SKM-1 treated with dmso at 0.1 percent for 144 hours (cell line): ENCODE measurements at regions not wholly inside any gene's neighbourhood (a gene's known extent, or its start where the extent isn't known, plus 50 kb on each side); places are given as distances from the start of the nearest gene placed in this dataset.
"Not testable (repeated sequence)": the region's sequence is repeated elsewhere in the genome, so short reads cannot be mapped to it uniquely, and the experiment has no call there.

Experiments
- DNase-seq: peaks from one replicate; lab custom pipeline; 2025; ENCODE audit not compliant: unreplicated experiment; lab: John Stamatoyannopoulos, UW

DNA sequence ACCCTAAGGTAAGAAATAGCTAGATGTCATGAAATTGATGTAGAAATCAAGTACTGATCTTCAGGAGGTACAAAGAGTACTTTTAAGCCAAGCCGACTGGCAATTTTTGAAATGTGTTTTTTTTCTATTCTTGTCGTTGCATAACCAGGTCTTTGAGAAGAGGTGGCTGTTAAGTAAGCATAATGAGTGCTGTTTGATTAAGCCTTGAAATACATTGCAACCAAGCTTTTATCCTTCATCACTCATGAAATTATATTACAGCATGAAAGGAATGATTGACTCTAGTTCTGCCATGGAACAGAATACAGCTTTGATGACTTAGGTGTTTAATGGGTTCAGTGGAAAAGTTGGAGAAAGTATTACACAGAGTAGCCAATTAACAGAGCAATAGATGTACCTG, 1720.2 kb upstream of the SEL1L start:
- DNase-seq, result no peak

DNA sequence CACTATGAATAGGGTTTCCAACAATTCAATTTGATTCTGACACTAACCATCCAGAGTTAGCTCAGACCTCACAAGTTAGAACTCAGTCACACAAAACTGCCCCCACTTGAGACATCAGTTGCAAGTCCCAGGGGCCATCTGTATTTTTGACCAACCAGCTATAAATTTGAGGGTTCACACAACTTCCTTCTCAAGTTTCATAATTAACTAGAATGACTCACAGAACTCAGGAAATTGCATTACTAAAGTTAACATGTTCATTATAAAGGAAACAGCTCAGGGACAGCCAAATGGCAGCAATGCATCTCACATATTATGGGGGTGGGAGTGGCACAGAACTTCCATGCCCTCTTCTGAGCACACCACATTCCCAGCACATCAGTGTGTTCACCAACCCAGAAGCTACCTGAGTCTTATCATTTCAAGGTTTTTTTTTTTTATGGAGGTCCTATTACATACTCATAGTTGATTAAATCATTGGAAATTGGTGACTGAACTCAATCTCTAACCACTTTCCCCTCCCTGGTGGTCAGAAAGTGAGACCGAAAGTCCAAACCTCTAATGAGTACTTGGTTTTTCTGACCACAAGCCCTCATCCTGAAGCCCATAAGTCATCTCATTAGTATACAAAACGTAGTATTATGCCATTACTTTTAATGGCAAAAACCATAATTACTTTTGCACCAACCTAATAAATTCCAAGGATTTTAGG, 1721.5 kb upstream of the SEL1L start:
- DNase-seq, result peak; percentile 31

DNA sequence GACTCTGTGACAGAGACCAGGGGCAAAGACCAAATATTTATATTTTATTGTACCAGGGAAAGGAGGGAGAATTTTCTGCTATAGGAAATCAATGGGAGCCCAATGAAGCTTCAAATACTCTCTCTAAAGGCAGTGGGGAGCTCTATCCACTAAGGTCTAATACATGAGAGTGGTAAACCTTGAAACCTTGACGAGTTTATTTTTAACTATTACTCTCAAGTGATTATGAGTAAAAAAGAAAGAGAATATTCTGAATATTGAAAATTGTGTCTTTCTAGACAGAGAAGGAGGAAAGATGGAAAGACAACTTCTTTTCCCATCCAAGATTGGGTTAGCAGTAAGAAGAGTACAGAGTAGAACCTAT, 1722.1 kb upstream of the SEL1L start:
- no peak for DNase-seq

DNA sequence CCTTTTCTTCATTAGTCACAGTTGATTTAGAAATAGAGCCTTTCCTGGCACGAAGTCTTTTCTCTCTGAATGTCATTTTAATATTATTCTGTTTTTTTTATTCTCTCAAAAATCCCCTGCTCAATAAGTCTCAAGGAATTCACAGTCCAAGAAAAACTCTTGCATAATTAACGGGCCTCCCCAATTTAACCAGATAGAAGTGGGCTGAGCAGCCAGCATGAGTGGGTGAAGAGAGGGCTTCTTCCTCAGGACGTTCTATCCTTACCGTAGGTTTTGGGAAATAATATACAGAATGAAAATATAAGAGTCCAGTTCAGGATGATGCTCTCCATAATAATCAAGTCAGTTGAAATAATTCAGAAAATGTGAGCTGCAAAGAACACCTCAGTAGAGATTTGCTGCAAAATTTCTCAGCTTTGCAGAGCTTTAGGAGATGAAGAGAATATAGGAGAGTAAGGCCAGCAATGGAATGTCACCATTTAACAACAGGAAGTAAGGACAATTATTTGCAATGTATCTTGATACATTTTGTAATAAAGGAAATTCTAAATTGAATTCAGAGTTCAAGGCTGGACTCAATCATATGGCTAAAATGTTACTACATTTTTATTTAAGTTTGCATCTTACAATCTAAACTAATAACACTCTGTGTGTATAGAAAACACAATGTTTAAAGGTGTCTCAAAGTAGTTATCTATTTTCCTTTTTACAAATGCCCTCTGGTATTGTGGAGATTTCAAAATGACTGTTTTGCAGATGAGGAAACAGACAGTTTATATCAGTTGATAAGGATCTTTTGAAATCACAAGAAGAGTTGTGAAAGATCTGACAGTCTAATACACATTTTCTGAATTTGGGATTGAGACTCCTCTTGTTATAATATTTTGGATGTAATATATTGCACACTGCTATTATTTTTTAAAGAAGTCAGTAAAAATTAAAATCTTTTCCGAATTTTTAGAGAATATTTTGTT, 1724.1 kb upstream of the SEL1L start:
- DNase-seq, result peak; percentile 15

DNA sequence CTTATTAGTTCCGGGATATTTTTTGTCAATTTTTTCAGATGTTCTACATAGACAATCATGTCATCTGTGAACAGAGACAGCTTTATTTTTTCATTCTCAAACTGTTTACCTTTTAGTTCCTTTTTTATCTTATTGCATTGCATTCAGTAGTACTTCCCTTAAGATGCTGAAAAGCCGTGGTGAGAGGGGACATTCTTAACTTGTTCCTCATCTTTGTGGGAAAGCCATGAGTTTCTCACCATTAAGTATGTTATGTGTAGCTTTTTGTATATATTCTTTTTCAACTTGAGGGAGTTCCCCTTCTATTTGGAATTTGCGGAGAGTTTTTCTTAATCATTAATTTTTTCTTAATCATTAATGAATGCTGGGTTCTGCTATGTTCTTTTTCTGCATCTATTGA, 1727.1 kb upstream of the SEL1L start:
- peak; percentile 65 for DNase-seq

DNA sequence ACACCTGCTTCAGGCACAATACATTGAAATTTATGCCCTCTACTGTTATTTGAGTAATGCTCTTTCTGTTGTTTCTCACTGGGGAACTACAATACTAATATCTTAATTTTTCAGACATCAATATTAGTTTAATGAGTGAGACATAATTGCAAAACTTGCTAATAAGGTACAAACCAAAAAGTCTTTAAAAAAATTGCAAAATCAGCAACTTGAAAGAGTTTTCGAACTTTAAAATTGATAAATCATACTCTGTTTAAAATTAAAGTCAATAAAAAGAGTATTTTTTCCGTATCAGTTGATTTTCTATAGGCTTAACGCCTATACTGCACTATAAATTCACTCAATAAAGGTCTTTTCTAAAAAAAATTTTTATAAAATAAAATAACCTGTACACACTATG, 1735.9 kb upstream of the SEL1L start:
- DNase-seq, result no peak

DNA sequence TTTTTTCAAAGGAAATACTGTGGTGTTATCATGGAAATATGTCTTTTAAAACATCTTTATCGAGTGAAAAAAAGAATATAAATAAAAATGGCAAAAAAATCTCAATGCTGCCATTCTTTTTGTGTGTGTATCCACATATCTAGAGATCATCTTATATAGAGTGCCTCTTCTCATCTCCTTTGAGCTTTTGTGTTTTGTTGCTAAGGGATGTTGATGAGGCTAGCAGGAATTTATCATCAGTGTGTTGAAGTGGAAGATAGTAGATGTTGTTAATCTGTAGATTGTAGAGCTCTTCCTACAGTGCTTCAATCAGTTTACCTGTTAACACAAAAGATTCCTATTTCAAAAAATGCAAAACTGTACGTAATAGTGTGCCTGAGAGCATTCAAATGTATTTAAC, 1738.0 kb upstream of the SEL1L start:
- no peak for DNase-seq

DNA sequence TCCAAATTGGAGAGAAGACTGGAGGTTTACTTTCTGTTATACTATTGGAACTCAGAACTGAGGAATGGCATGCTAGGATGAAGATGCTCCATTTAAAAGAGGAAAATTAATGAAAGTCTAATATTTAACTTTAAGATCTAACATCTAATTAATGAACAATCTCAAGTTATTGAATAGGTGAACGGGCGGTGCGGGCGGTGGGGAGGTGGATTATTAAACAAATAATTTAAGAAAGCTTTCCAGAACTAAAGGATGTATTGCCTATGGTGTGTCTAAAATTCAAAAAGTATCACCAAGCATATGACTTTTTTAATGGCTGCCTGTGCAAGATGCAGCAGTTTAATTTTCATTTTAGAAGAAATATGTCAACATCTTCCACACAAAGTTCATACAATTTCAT, 1747.1 kb upstream of the SEL1L start:
- no peak for DNase-seq

DNA sequence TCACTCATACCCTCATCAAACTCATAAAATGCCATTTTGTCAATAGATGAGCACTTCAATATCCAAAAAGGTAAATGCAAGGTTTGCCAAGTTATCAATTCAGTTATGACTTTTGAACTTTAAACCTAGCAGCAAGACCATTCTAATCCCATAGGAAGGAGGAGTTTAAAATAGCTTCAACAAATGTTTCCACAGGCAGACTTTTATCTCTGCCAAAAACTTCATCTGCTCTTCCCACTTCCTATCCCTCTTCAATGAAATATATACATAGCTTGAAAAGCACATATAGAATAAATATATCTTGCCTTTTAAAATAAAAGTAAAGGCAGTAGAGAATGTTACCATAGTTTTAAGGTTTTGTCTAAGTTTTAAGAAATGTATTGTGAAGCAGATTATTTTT, 1749.1 kb upstream of the SEL1L start:
- DNase-seq, result no peak

DNA sequence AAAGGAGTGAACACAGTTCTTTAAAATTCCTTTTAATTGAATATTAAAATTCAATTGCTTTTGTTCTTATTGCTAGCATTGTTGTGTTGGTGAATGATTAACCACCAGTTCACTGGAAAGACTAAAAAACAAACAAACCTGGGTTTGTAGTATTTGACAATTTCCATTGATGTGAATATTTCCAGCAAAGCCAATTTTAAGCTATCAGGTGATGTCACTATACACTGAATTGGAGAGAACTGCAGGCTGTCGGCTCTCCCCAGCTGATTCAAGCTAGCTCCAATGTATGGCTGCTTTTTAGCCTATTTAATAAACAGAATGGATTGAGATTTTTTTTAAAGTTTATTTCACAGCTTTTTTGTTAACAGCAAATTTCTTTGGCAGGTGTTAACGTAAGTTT, 1753.6 kb upstream of the SEL1L start:
- no peak for DNase-seq

DNA sequence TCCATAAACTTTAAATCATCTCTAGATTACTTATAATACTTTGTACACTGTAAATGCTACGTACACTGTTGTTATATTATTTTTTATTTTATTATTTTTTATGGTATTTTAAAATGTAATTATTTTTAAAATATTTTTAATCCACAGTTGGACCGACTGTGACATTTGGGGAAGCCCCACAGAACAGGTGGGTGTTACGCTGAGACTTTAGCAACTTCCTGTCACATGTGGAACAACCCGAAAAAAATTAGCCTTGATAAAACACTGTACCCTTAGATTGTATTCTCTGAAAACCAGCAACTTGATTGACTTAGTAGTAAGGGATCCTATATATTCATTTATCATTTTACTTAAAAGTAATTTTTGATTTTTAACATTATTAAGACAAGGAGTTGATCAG, 1755.7 kb upstream of the SEL1L start:
- DNase-seq, result no peak

DNA sequence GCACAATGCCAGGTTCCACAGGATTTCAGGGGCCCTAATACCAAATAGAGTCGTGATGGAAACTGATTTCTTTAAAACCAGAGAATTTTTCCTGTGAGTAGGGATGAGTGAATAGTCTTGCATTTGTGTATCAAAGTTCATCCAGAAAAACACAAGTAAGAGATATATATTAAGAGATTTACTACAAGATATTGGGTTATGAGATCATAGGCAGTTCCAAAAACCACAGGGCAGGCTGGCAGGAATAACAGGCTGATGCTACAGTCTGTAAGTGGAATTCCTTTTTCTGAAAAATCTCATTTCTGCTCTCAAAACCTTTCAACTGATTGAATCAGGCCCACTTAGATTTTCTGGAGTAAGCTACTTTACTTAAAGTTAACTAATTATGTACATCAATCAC, 1756.2 kb upstream of the SEL1L start:
- no peak for DNase-seq

DNA sequence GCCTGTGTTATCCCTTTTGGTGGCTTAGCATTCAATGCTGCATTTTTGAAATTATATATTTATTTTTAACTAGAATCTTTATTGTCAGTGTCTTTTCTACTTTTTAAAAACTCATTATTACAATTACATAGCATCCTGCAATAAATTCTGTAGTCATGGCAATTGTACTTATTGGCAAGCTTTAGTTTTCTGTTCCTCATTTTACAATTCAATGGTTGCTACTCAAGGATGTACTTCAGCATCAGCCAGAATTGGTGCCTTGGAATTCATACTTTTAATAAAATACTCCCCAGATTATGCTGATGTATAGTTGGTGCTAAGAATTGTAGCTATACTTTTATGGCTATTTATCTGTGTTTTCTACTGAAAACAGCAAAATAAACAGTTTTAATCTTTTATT, 1756.8 kb upstream of the SEL1L start:
- DNase-seq, result no peak

DNA sequence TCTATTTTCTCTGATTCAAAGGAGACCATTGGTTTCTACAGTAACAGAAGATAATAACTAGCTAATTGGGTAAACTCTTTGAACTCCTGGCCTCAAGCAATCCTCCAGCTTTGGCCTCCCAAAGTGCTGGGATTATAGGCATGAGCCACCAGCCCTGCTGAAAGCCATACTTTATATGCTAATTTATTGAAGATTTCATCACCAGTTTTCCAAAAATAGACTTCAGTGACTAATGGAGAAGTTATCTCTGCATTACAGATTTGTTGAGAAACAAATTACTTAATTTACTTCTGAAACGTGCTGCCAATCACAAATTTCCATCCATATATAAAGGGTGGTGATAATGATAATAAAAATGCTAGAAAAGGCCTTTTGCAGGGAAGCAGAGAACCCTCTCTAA, 1758.1 kb upstream of the SEL1L start:
- DNase-seq, result no peak

DNA sequence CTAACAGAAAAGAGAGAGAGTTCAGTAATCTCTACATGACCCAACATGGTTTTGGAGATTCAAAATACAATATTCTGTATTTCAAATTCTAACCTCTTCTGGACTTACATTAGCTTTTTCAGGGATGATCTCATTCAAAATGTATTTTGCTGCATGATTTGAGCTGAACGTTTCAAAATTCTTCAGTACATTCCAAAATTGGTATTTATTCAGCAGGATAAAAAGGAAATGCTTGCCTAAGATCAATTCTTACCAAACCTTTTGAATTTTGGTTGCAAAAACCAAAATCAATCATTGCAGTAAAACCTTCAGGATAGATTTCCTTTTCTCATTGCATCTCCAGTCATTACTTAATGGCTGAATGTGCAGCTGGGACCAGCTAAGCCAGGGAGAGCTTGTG, 1761.3 kb upstream of the SEL1L start:
- no peak for DNase-seq

DNA sequence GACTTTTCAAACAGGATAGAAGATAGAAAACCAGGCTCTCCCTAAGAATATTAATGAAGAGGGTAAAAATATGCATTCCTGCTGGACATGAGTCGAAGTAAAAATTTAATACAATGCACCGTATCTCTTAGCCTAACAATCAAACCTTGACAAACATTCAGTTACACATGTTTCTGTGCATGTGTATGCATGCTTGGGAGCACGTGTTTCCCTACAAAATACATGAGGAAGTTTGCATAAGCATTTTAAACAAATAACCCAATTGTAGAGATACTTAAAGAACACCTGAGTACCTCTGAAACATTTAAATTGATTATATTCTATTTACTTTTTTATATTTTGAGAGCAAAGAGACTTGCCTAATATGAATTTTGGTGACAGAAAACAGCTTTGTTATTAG, 1763.7 kb upstream of the SEL1L start:
- DNase-seq, result no peak

DNA sequence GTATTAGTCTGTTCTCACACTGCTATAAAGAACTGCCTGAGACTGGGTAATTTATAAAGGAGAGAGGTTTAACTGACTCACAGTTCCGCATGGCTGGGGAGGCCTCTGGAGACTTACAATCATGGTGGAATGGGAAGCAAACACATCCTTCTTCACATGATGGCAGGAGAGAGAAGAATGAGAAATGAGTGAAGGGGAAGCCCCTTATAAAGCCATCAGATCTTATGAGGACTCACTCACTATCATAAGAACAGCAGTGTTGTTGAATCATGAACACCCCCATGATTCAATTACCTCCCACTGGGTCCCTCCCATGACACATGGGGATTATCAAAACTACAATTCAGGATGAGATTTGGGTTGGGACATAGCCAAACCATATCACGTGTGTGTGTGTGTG, 1764.4 kb upstream of the SEL1L start:
- not testable (repeated sequence) for DNase-seq

DNA sequence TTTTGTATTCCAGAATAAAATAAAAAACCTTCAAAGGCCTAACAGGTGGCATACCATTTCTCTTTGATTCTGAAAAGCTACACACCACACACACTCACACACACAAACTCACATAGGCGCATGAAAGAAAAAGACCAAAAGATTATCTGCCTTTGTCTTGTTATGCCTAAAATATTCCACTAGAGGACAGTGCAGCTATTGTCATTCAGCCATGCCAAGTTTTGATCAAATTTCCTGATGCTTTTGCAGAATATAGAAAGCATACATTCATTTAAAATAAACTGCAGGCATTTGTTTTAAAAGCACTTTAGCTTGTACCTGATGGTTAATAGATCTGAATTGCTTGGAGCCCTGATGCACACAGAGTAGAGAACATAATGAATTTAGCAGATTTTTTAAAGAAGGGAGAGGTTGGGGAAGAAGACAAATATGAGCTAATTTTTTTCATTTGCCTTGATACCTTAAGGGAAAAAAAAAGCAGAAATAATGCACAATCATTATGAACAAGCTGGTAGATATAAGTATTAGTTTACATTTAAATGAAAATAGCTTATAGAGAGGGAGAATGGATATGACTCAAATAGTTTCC, 1766.9 kb upstream of the SEL1L start:
- no peak for DNase-seq

DNA sequence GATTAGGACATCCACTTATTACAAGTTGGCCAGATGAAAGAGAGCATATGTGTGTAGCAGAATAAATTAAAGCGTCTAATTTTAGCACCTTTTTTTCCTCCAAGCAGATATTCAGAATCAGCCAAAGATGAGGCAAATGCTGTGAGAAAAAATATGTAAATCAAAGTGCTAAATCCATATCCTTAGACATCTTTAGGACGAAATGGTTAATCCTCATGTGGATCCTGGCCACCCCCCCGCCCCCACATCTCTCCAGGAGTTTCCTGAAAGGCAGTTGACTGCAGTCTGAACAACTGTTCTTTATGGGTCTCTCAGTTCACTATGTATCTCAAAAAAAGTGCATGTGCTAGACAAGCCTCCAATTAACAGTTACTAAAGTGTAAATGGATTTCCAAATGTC, 1768.1 kb upstream of the SEL1L start:
- DNase-seq, result no peak

DNA sequence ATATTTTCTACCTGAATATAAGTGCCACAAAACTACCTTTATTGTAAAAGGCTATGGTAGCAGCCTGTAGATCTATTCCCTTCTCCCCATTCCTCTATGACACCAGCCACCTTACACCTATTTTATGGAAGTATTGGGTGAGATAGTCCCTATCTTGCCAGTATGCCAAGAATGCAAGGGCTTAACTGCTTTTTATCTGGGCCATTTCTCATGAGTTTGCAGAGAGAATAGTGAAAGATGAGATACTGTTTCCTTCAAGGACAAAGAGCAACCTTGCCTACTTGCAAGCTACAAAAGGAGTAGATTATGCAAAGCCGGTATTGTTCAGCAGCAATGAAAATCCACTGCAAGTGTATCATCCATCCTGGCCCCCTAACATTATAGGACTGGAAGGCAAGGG, 1775.6 kb upstream of the SEL1L start:
- DNase-seq, result no peak

DNA sequence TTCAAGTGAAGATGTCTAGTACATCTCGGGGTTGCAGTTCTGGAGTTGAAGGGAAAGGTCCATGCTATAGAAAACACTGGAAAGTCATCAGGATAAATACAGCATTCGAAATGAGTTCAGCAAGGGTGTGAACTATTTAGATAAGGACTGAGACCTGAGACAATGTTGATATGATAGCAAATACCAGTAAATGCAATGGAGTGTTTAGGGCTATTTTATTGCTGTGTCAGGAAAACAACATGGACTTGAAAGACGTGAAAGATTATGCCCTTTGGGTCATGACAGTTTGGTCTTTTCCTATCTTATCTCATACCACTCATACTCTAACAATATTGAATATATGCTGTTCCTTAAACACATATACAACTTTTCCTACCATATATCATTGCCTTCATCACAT, 1776.2 kb upstream of the SEL1L start:
- DNase-seq, result no peak

DNA sequence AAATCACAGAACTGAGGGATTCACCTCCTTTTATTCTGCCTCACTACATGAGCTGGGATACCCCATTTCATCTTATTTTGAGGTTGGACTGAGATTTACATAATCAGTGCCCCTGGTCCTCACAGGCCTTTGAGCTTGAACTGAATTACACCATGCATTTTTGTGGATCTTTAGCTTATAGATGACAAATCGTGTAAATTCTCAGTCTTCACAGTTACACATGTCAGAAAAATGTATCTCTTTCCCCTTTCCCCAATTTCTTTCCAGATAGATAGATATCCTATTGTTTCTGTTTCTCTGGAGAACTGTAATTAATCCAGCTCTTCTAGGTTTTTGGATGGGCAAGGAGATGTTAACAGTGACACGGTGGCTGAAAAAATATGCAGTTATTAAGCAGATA, 1778.9 kb upstream of the SEL1L start:
- no peak for DNase-seq
